Parathyroid adenoma (tissue), 2 donors: ENCODE measurements at regions not wholly inside any gene's neighbourhood (a gene's known extent, or its start where the extent isn't known, plus 50 kb on each side); places are given as distances from the start of the nearest gene placed in this dataset.

ENCODE experiments used
- H2AFZ ChIP-seq: fragments of 300-600 bp; sonication (generic); one replicate; pipeline ENCODE4 v1.7.0; 2017; ENCODE audit warnings: antibody characterized with exemption, mild to moderate bottlenecking
- H3K27ac ChIP-seq: fragments of 300-600 bp; sonication (generic); one replicate; pipeline ENCODE4 v1.7.0; 2017
- H3K27me3 ChIP-seq: fragments of 300-600 bp; sonication (generic); one replicate; pipeline ENCODE4 v1.7.0; 2017; ENCODE audit warnings: low read length; ENCODE audit not compliant: control insufficient read depth, insufficient read depth
- H3K36me3 ChIP-seq: fragments of 300-600 bp; sonication (generic); one replicate; pipeline ENCODE4 v1.7.0; 2017; ENCODE audit warnings: low read length; ENCODE audit not compliant: control insufficient read depth, insufficient read depth
- H3K4me1 ChIP-seq: fragments of 300-600 bp; sonication (generic); one replicate; pipeline ENCODE4 v1.7.0; 2017; ENCODE audit warnings: control low read depth
- H3K4me2 ChIP-seq: fragments of 300-600 bp; sonication (generic); one replicate; pipeline ENCODE4 v1.7.0; 2017; ENCODE audit warnings: low read length
- H3K4me3 ChIP-seq: fragments of 300-600 bp; sonication (generic); one replicate; pipeline ENCODE4 v1.7.0; 2017; ENCODE audit warnings: low read depth, low read length
- H3K79me2 ChIP-seq: fragments of 300-600 bp; sonication (generic); one replicate; pipeline ENCODE4 v1.7.0; 2017; ENCODE audit warnings: control low read depth
- H3K9ac ChIP-seq: fragments of 300-600 bp; sonication (generic); one replicate; pipeline ENCODE4 v1.7.0; 2017; ENCODE audit warnings: mild to moderate bottlenecking
- H3K9me3 ChIP-seq: fragments of 300-600 bp; sonication (generic); one replicate; pipeline ENCODE4 v1.7.0; 2017; ENCODE audit warnings: low read length; ENCODE audit not compliant: control insufficient read depth
- CTCF ChIP-seq: fragments of 300-600 bp; sonication (generic); IDR thresholded peaks from one replicate; pipeline ENCODE4 v1.7.0; 2017; ENCODE audit warnings: antibody characterized with exemption, mild to moderate bottlenecking
- donor health status: primary hyperparathyroidism.

- no peak overlapping the region for H3K9ac ChIP-seq
- H3K4me2 ChIP-seq = no peak overlapping the region
- no peak overlapping the region for H2AFZ ChIP-seq
- H3K4me3 ChIP-seq = no peak overlapping the region
- no peaks in the 10 kb centered on the region for H3K4me1 ChIP-seq
- no peaks in the 10 kb centered on the region for H3K27me3 ChIP-seq
- no peaks in the 10 kb centered on the region for H3K79me2 ChIP-seq
- H3K9me3 ChIP-seq = no peaks in the 10 kb centered on the region
- no peak for TF ChIP-seq CTCF
- H3K27ac ChIP-seq = no peak overlapping the region
- no peaks in the 10 kb centered on the region for H3K36me3 ChIP-seq
These were observed 67.7 kb upstream of the HMX1 start for GRCh38 chr4:8939160-8939839.

- Histone ChIP-seq H3K27ac (no peak overlapping the region), H2AFZ (no peak overlapping the region), H3K9me3 (no peaks in the 10 kb centered on the region), H3K27me3 (no peaks in the 10 kb centered on the region), H3K4me1 (no peaks in the 10 kb centered on the region), H3K4me2 (no peak overlapping the region), H3K79me2 (no peaks in the 10 kb centered on the region), H3K4me3 (no peak overlapping the region), H3K9ac (no peak overlapping the region), H3K36me3 (no peaks in the 10 kb centered on the region)
- TF ChIP-seq CTCF = no peak
These were observed 67.0 kb upstream of the HMX1 start for GRCh38 chr4:8938623-8939022.

GRCh38 chr4:8938137-8938536 lies 66.5 kb upstream of the HMX1 start:
- no peaks in the 10 kb centered on the region for H3K4me1 ChIP-seq
- no peak for TF ChIP-seq CTCF

GRCh38 chr4:8932884-8933283 lies 61.2 kb upstream of the HMX1 start:
- H3K9ac ChIP-seq = no peak overlapping the region
- H2AFZ ChIP-seq = no peak overlapping the region
- TF ChIP-seq CTCF = no peak
- H3K27me3 ChIP-seq = no peaks in the 10 kb centered on the region
- no peak overlapping the region for H3K4me2 ChIP-seq
- H3K79me2 ChIP-seq = no peaks in the 10 kb centered on the region
- H3K4me1 ChIP-seq = no peaks in the 10 kb centered on the region
- H3K9me3 ChIP-seq = no peaks in the 10 kb centered on the region
- no peak overlapping the region for H3K4me3 ChIP-seq
- no peaks in the 10 kb centered on the region for H3K36me3 ChIP-seq
- H3K27ac ChIP-seq = no peak overlapping the region

More at GRCh38 chr4:8938137-8938536, 66.5 kb upstream of the HMX1 start:
- Histone ChIP-seq H3K79me2 (no peaks in the 10 kb centered on the region), H3K4me3 (no peak overlapping the region), H3K4me2 (no peak overlapping the region), H3K27me3 (no peaks in the 10 kb centered on the region), H3K27ac (no peak overlapping the region), H2AFZ (no peak overlapping the region), H3K9ac (no peak overlapping the region), H3K9me3 (no peaks in the 10 kb centered on the region), H3K36me3 (no peaks in the 10 kb centered on the region)

GRCh38 chr4:8928074-8928473 lies 56.4 kb upstream of the HMX1 start:
- Histone ChIP-seq H3K9me3 (no peaks in the 10 kb centered on the region), H3K27me3 (no peaks in the 10 kb centered on the region), H2AFZ (no peak overlapping the region), H3K36me3 (no peaks in the 10 kb centered on the region), H3K27ac (no peak overlapping the region), H3K4me1 (no peaks in the 10 kb centered on the region), H3K79me2 (no peaks in the 10 kb centered on the region), H3K4me3 (no peak overlapping the region), H3K9ac (no peak overlapping the region), H3K4me2 (no peak overlapping the region)
- TF ChIP-seq CTCF = no peak
